Retinal pigment epithelial cell (primary cell): ENCODE measurements at regions not wholly inside any gene's neighbourhood (a gene's known extent, or its start where the extent isn't known, plus 50 kb on each side); places are given as distances from the start of the nearest gene placed in this dataset.
"Not testable (repeated sequence)": the region's sequence is repeated elsewhere in the genome, so short reads cannot be mapped to it uniquely, and the experiment has no call there.

Experiments used
- DNase-seq: peaks from one replicate; pipeline ENCODE4 v3.0.0-alpha.2; 2010; ENCODE audit warnings: low read depth
- H3K4me3 ChIP-seq: 2 replicates; pipeline ENCODE4 v1.5.1; 2011; ENCODE audit warnings: mild to moderate bottlenecking, low read length, control low read depth, moderate library complexity
- CTCF ChIP-seq: conservative IDR thresholded peaks from 2 replicates; pipeline ENCODE4 v1.5.1; 2011; ENCODE audit warnings: low read depth, low read length, control low read depth, inconsistent platforms

GRCh38 chr7:13724191-13724976 lies 265.1 kb downstream of the ETV1 start:
- H3K4me3 ChIP-seq = no peak overlapping the region
- no peak for TF ChIP-seq CTCF
- no peak for DNase-seq

- H3K4me3 ChIP-seq = no peak overlapping the region
- TF ChIP-seq CTCF = no peak
- DNase-seq = no peak
Observed at GRCh38 chr7:13724977-13725566, 264.4 kb downstream of the ETV1 start.

GRCh38 chr7:13725591-13725990 lies 263.9 kb downstream of the ETV1 start:
- DNase-seq = no peak
- TF ChIP-seq CTCF = no peak
- H3K4me3 ChIP-seq = no peak overlapping the region

- no peak for DNase-seq
- no peak overlapping the region for H3K4me3 ChIP-seq
- no peak for TF ChIP-seq CTCF
Observed at GRCh38 chr7:13727279-13727678, 262.2 kb downstream of the ETV1 start.

GRCh38 chr7:13727751-13728150 lies 261.7 kb downstream of the ETV1 start:
- H3K4me3 ChIP-seq = no peak overlapping the region
- TF ChIP-seq CTCF = no peak
- DNase-seq = no peak

GRCh38 chr7:13728430-13728829 lies 261.0 kb downstream of the ETV1 start:
- not testable (repeated sequence) for DNase-seq, H3K4me3 ChIP-seq

GRCh38 chr7:13731643-13732042 lies 257.8 kb downstream of the ETV1 start:
- DNase-seq = no peak
- TF ChIP-seq CTCF = no peak
- no peak overlapping the region for H3K4me3 ChIP-seq
